ENCODE measurements at regions not wholly inside any gene's neighbourhood (a gene's known extent, or its start where the extent isn't known, plus 50 kb on each side); places are given as distances from the start of the nearest gene placed in this dataset.

DNA sequence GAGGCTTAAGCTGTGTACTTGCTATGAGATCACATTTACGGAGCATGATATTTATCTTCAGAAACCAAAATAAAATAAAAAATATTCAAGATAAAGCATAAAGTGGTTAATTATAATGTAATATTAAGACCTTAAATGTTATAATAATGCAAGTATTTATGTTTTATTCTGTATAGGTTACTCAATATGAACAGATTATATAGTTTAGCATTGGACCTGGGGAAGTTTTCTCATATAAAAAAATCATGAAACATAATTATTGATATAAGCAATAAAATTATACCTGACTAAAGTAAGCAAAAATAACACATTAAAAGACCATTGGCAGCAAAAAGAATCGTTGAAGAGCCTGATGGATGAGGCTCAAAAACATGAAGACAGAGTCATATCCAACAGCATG, 516.2 kb downstream of the SLC16A7 start:
- Histone ChIP-seq H3K9me1 (ENCODE audit: control insufficient read depth, extremely low read depth, insufficient read depth, low read length) (no peaks in the 10 kb centered on the region), H3K27ac (ENCODE audit: control insufficient read depth, insufficient read depth, low read length) (no peak overlapping the region), H3K27me3 (ENCODE audit: control insufficient read depth, extremely low read depth, insufficient read depth, low read length) (no peaks in the 10 kb centered on the region), H3K9me3 (ENCODE audit: control insufficient read depth, low read depth, low read length) (no peaks in the 10 kb centered on the region), H3K4me3 (ENCODE audit: control insufficient read depth in 2 of 3, extremely low read depth in 1 of 3, insufficient read depth in 2 of 3, low read depth in 1 of 3, low read length in 3 of 3) (no peak overlapping the region), H3K36me3 (ENCODE audit: control insufficient read depth in 2 of 2, extremely low read depth in 1 of 2, insufficient read depth in 2 of 2, low read length in 2 of 2) (no peaks in the 10 kb centered on the region), H2AFZ (ENCODE audit: control insufficient read depth, low read length) (no peak overlapping the region), H3K9ac (ENCODE audit: control insufficient read depth, extremely low read depth, insufficient read depth, low read length) (no peak overlapping the region), H3K4me1 (ENCODE audit: control insufficient read depth, extremely low read depth, insufficient read depth, low read length) (no peaks in the 10 kb centered on the region), H3K4me2 (ENCODE audit: control insufficient read depth, extremely low read depth, insufficient read depth, low read depth, low read length) (no peak overlapping the region), H4K20me1 (ENCODE audit: control insufficient read depth, extremely low read depth, insufficient read depth, low read length) (no peaks in the 10 kb centered on the region), H3K79me2 (ENCODE audit: control insufficient read depth, insufficient read depth, low read length) (no peaks in the 10 kb centered on the region)
- FAIRE-seq (no peak), DNase-seq (ENCODE audit: low read depth, low spot score) (no peak)
- TF ChIP-seq EZH2 (IDR thresholded peaks at IDR 0.05; ENCODE audit: low read length), result no peak
- TF ChIP-seq, protein P1, sequence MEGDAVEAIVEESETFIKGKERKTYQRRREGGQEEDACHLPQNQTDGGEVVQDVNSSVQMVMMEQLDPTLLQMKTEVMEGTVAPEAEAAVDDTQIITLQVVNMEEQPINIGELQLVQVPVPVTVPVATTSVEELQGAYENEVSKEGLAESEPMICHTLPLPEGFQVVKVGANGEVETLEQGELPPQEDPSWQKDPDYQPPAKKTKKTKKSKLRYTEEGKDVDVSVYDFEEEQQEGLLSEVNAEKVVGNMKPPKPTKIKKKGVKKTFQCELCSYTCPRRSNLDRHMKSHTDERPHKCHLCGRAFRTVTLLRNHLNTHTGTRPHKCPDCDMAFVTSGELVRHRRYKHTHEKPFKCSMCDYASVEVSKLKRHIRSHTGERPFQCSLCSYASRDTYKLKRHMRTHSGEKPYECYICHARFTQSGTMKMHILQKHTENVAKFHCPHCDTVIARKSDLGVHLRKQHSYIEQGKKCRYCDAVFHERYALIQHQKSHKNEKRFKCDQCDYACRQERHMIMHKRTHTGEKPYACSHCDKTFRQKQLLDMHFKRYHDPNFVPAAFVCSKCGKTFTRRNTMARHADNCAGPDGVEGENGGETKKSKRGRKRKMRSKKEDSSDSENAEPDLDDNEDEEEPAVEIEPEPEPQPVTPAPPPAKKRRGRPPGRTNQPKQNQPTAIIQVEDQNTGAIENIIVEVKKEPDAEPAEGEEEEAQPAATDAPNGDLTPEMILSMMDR (optimal IDR thresholded peaks at IDR 0.05 in 1 of 3, IDR thresholded peaks at IDR 0.05 in 1 of 3, conservative IDR thresholded peaks at IDR 0.05 in 1 of 3; ENCODE audit: extremely low read depth in 1 of 3, insufficient read depth in 2 of 3, low read length in 3 of 3), result no peak
- dilution Hi-C loops (cut with MboI; ENCODE audit: extremely low pct_ligation_motif_present, low sequenced_read_pairs), result no loop called here

DNA sequence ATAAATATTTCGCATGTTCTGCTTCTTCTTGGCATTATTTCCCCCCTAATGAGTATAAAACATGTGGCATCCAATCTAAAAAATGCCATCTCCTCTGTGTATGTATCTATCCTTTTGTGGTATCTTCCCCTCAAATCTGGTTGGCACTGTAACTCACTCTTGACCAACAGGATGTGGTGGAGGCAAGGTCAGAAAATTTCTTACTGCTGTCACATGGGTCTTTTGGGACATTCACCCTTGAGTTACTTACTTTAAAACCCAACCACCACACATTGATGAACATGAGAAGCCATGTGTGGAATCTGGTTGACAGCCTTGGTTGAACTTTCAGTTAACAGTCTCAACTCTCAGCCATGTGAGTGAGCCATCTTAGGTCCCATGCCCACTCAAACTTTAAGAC, 516.9 kb downstream of the SLC16A7 start:
- H3K27ac ChIP-seq (ENCODE audit: control insufficient read depth, insufficient read depth, low read length), result no peak overlapping the region
- no peaks in the 10 kb centered on the region for H3K36me3 ChIP-seq (ENCODE audit: control insufficient read depth in 2 of 2, extremely low read depth in 1 of 2, insufficient read depth in 2 of 2, low read length in 2 of 2)
- no peaks in the 10 kb centered on the region for H3K79me2 ChIP-seq (ENCODE audit: control insufficient read depth, insufficient read depth, low read length)
- H3K9me3 ChIP-seq (ENCODE audit: control insufficient read depth, low read depth, low read length), result no peaks in the 10 kb centered on the region
- no peak overlapping the region for H2AFZ ChIP-seq (ENCODE audit: control insufficient read depth, low read length)
- no peaks in the 10 kb centered on the region for H3K9me1 ChIP-seq (ENCODE audit: control insufficient read depth, extremely low read depth, insufficient read depth, low read length)
- no peaks in the 10 kb centered on the region for H4K20me1 ChIP-seq (ENCODE audit: control insufficient read depth, extremely low read depth, insufficient read depth, low read length)
- peak; percentile 9 for FAIRE-seq
- H3K4me2 ChIP-seq (ENCODE audit: control insufficient read depth, extremely low read depth, insufficient read depth, low read depth, low read length), result no peak overlapping the region
- H3K4me3 ChIP-seq (ENCODE audit: control insufficient read depth in 2 of 3, extremely low read depth in 1 of 3, insufficient read depth in 2 of 3, low read depth in 1 of 3, low read length in 3 of 3), result no peak overlapping the region
- no peak overlapping the region for H3K9ac ChIP-seq (ENCODE audit: control insufficient read depth, extremely low read depth, insufficient read depth, low read length)
- TF ChIP-seq, protein P1 (optimal IDR thresholded peaks at IDR 0.05 in 1 of 3, IDR thresholded peaks at IDR 0.05 in 1 of 3, conservative IDR thresholded peaks at IDR 0.05 in 1 of 3; ENCODE audit: extremely low read depth in 1 of 3, insufficient read depth in 2 of 3, low read length in 3 of 3), result no peak
- TF ChIP-seq EZH2 (IDR thresholded peaks at IDR 0.05; ENCODE audit: low read length), result no peak
- dilution Hi-C loops (cut with MboI; ENCODE audit: extremely low pct_ligation_motif_present, low sequenced_read_pairs), result no loop called here
- no peaks in the 10 kb centered on the region for H3K27me3 ChIP-seq (ENCODE audit: control insufficient read depth, extremely low read depth, insufficient read depth, low read length)
- no peak for DNase-seq (ENCODE audit: low read depth, low spot score)
- H3K4me1 ChIP-seq (ENCODE audit: control insufficient read depth, extremely low read depth, insufficient read depth, low read length), result no peaks in the 10 kb centered on the region
